ENCODE measurements at regions not wholly inside any gene's neighbourhood (a gene's known extent, or its start where the extent isn't known, plus 50 kb on each side); places are given as distances from the start of the nearest gene placed in this dataset.

DNA sequence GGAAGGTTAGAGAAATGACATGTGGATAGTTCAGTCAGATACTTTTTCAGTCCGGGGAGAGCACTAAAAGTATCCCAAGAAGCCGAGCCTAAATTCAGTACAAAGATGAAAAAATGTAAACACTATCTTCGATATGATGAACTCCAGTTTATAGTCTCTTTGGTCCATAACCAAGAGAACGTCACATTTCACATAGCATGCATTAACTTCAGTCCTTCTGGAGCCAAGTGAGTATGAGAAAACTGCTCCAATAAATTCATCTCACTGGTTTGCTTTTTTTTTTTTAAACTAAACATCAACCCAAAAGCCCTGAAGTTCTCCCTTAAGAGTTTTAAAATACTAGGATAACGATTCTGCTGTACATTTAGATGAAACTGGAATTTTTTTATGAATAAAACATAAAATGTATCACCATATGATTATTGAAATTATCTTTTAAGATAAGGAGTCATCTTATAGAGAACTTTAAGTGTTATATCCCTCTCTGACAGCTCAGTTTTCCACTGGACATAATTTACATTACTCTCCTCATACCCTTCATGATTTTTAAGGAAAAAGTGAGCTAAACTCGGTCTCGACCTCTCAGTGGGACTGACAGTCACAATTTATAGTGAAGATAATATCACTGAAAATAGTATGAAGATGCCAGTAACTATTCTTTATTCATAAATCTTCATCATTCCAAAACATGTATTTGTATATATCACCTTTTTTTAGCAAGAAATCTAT lies 841.5 kb upstream of the FLRT2 start:
- no peak overlapping the region for H3K4me3 ChIP-seq (ENCODE audit: low read depth, low read length)
- TF ChIP-seq, protein P1, sequence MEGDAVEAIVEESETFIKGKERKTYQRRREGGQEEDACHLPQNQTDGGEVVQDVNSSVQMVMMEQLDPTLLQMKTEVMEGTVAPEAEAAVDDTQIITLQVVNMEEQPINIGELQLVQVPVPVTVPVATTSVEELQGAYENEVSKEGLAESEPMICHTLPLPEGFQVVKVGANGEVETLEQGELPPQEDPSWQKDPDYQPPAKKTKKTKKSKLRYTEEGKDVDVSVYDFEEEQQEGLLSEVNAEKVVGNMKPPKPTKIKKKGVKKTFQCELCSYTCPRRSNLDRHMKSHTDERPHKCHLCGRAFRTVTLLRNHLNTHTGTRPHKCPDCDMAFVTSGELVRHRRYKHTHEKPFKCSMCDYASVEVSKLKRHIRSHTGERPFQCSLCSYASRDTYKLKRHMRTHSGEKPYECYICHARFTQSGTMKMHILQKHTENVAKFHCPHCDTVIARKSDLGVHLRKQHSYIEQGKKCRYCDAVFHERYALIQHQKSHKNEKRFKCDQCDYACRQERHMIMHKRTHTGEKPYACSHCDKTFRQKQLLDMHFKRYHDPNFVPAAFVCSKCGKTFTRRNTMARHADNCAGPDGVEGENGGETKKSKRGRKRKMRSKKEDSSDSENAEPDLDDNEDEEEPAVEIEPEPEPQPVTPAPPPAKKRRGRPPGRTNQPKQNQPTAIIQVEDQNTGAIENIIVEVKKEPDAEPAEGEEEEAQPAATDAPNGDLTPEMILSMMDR (IDR thresholded peaks at IDR 0.05; ENCODE audit: insufficient read depth, low read depth, low read length, missing control alignments), result no peak
- no peak for DNase-seq (ENCODE audit: low read depth)

DNA sequence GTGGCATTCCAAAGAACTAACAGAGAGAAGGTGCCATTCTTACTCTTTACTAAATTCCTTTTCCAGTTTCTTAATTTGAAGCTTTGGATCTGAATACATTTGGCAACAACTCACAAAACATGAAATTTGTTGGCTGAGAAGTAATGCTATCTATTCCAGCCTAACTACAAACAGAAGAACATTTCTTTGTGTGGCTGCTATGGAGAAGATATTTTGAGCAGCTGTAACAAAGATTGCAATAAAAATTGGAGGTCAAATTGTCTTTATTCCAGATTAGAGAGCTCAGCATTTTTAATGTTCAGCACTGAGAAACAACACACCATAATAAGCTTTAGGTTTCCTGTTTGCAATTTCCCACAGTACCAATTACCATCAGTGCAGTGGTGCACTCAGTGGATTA lies 835.8 kb upstream of the FLRT2 start:
- DNase-seq (ENCODE audit: low read depth), result no peak
- no peak overlapping the region for H3K4me3 ChIP-seq (ENCODE audit: low read depth, low read length)
- TF ChIP-seq, protein P1 (IDR thresholded peaks at IDR 0.05; ENCODE audit: insufficient read depth, low read depth, low read length, missing control alignments), result no peak

DNA sequence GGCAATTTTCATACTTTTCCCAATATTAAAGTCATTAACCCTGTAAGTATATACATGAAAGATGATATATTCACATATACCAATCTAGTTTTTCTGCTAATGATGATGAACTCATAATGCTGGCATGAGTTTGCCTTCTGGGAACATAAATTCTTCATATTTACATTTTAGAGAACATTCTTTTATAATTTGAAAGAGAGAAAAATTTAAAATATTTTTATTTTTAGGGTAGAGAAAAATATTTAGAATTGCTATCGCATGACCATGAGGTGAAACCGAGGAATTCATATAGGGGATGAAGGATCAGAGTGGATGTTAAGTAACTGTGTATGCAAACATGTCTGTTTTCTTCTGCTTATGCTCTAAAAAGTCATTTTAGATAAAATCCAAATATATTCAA lies 825.3 kb upstream of the FLRT2 start:
- TF ChIP-seq, protein P1 (IDR thresholded peaks at IDR 0.05; ENCODE audit: insufficient read depth, low read depth, low read length, missing control alignments), result no peak
- no peak overlapping the region for H3K4me3 ChIP-seq (ENCODE audit: low read depth, low read length)
- DNase-seq (ENCODE audit: low read depth), result no peak

DNA sequence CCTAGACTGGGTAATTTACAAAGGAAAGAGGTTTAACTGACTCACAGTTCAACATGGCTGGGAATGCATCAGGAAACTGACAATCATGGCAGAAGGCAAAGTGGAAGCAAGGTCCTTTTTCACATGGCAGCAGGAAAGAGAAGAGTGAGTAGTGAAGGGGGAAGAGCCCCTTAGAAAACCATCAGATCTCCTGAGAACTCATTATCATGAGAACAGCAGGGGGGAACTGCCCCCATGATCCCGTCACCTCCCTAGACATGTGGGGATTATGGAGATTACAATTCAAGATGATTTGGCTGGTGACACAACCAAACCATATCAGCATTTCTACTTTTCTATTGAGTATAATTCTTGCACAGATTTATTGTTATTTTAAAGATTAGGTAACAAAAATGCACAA lies 822.1 kb upstream of the FLRT2 start:
- no peak overlapping the region for H3K4me3 ChIP-seq (ENCODE audit: low read depth, low read length)
- TF ChIP-seq, protein P1 (IDR thresholded peaks at IDR 0.05; ENCODE audit: insufficient read depth, low read depth, low read length, missing control alignments), result no peak
- no peak for DNase-seq (ENCODE audit: low read depth)

DNA sequence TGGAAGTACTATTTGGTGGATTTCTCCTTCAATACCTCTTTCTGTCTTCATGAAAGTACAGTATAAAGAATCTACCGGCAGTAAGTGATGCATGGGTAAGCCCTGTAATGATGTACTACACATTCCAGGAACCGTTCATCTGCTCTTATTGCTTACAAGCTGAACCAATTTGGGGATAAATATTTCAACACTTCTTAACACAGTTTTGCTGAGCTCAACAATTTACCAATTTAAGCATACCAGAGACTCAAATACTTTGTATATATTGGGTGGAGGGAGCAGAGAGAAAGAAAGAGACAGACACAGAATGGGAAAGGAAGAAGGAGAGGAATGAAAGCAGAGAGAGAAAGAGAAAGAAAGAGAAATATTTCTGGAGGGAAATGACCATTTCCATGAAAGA lies 821.1 kb upstream of the FLRT2 start:
- DNase-seq (ENCODE audit: low read depth), result no peak
- TF ChIP-seq, protein P1 (IDR thresholded peaks at IDR 0.05; ENCODE audit: insufficient read depth, low read depth, low read length, missing control alignments), result no peak
- no peak overlapping the region for H3K4me3 ChIP-seq (ENCODE audit: low read depth, low read length)

DNA sequence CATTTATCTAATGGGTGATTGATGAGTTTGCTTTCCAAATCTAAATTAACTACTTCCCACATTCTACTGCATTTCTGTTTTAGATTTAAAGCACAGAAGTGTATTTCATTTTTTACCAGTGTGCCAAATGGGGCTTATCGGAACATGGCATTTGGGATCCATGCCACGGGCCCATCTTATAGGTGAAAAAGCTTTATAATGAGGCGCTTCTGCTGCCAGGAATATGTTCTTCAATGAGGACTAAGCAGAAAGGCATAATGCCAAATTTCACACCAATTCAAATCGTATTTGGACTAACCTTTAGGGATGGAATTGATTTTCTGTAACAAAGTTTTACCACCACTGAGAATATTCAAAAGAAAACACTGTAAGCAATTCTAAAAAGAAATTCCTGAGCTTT lies 803.5 kb upstream of the FLRT2 start:
- no peak for DNase-seq (ENCODE audit: low read depth)
- TF ChIP-seq, protein P1 (IDR thresholded peaks at IDR 0.05; ENCODE audit: insufficient read depth, low read depth, low read length, missing control alignments), result no peak
- no peak overlapping the region for H3K4me3 ChIP-seq (ENCODE audit: low read depth, low read length)

All from GM12865 (cell line).